ENCODE measurements at regions not wholly inside any gene's neighbourhood (a gene's known extent, or its start where the extent isn't known, plus 50 kb on each side); places are given as distances from the start of the nearest gene placed in this dataset.
"Not testable (repeated sequence)": the region's sequence is repeated elsewhere in the genome, so short reads cannot be mapped to it uniquely, and the experiment has no call there.

DNA sequence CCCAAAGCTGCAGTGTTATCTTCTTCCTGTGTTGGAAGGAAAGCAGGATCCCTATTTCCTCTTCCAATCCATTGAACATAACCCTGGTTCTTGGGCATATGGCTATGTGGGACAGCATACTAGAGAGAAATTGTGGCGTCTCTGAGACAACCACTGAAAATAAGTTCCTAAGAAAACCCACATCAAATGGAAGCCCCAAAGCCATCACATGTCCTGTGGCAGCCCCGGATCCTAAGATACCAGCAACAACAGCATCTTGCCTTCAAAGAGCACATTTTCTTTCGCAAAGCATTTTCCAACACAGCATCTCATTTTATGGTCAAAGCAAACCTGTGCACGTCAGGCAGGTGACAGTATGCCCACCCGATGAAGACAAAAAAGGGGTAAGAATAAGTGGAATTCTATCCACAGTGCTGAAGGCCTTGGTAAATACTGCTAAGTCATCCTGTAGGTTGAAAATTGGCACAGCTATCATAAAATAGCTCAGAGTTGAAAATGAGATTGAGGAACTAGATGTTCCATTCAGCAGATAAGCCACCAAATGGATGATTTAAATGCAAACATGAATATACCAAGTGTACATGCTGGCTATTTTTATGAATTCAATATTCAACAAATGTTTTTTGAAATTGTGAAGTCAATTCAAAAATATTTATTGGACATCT, 232.2 kb downstream of the DLEU7 start:
- H3K27ac ChIP-seq (ENCODE audit: low read depth, low read length): no peak overlapping the region
- no peak overlapping the region for H3K9ac ChIP-seq (ENCODE audit: low read depth in 1 of 3, low read length in 3 of 3)
- H3K36me3 ChIP-seq (ENCODE audit: control insufficient read depth in 3 of 3, insufficient read depth in 3 of 3, low read length in 3 of 3): no peaks in the 10 kb centered on the region
- no peaks in the 10 kb centered on the region for H3K9me3 ChIP-seq (ENCODE audit: control insufficient read depth in 3 of 3, low read length in 3 of 3)
- H3K4me1 ChIP-seq (ENCODE audit: control insufficient read depth in 3 of 3, insufficient read depth in 3 of 3, low read length in 3 of 3): peaks cover 0 to 7% (median 0%) of the 10 kb centered on the region in 3 donors
- no peak overlapping the region for H3K4me3 ChIP-seq (ENCODE audit: low read length in 3 of 3)
- no peaks in the 10 kb centered on the region for H3K27me3 ChIP-seq (ENCODE audit: control insufficient read depth in 3 of 3, insufficient read depth in 3 of 3, low read length in 3 of 3)

GRCh38 chr13:50612717-50613116, 230.8 kb downstream of the DLEU7 start:
- no peaks in the 10 kb centered on the region for H3K36me3 ChIP-seq (ENCODE audit: control insufficient read depth in 3 of 3, insufficient read depth in 3 of 3, low read length in 3 of 3)
- H3K4me3 ChIP-seq (ENCODE audit: low read length in 3 of 3): no peak overlapping the region
- no peak overlapping the region for H3K9ac ChIP-seq (ENCODE audit: low read depth in 1 of 3, low read length in 3 of 3)
- no peak overlapping the region for H3K27ac ChIP-seq (ENCODE audit: low read depth, low read length)
- no peaks in the 10 kb centered on the region for H3K27me3 ChIP-seq (ENCODE audit: control insufficient read depth in 3 of 3, insufficient read depth in 3 of 3, low read length in 3 of 3)
- peaks cover 0 to 7% (median 0%) of the 10 kb centered on the region in 3 donors for H3K4me1 ChIP-seq (ENCODE audit: control insufficient read depth in 3 of 3, insufficient read depth in 3 of 3, low read length in 3 of 3)
- no peaks in the 10 kb centered on the region for H3K9me3 ChIP-seq (ENCODE audit: control insufficient read depth in 3 of 3, low read length in 3 of 3)

GRCh38 chr13:50613356-50613831, 230.1 kb downstream of the DLEU7 start:
- no peaks in the 10 kb centered on the region for H3K9me3 ChIP-seq (ENCODE audit: control insufficient read depth in 3 of 3, low read length in 3 of 3)
- no peaks in the 10 kb centered on the region for H3K36me3 ChIP-seq (ENCODE audit: control insufficient read depth in 3 of 3, insufficient read depth in 3 of 3, low read length in 3 of 3)
- no peak overlapping the region for H3K9ac ChIP-seq (ENCODE audit: low read depth in 1 of 3, low read length in 3 of 3)
- H3K4me1 ChIP-seq (ENCODE audit: control insufficient read depth in 3 of 3, insufficient read depth in 3 of 3, low read length in 3 of 3): peaks cover 0 to 4% (median 0%) of the 10 kb centered on the region in 3 donors
- H3K27ac ChIP-seq (ENCODE audit: low read depth, low read length): no peak overlapping the region
- H3K4me3 ChIP-seq (ENCODE audit: low read length in 3 of 3): no peak overlapping the region
- H3K27me3 ChIP-seq (ENCODE audit: control insufficient read depth in 3 of 3, insufficient read depth in 3 of 3, low read length in 3 of 3): no peaks in the 10 kb centered on the region

GRCh38 chr13:50615234-50615633, 228.3 kb downstream of the DLEU7 start:
- no peak overlapping the region for H3K9ac ChIP-seq (ENCODE audit: low read depth in 1 of 3, low read length in 3 of 3)
- H3K4me1 ChIP-seq (ENCODE audit: control insufficient read depth in 3 of 3, insufficient read depth in 3 of 3, low read length in 3 of 3): no peaks in the 10 kb centered on the region
- H3K27ac ChIP-seq (ENCODE audit: low read depth, low read length): no peak overlapping the region
- no peaks in the 10 kb centered on the region for H3K36me3 ChIP-seq (ENCODE audit: control insufficient read depth in 3 of 3, insufficient read depth in 3 of 3, low read length in 3 of 3)
- no peak overlapping the region for H3K4me3 ChIP-seq (ENCODE audit: low read length in 3 of 3)
- H3K9me3 ChIP-seq (ENCODE audit: control insufficient read depth in 3 of 3, low read length in 3 of 3): no peaks in the 10 kb centered on the region
- no peaks in the 10 kb centered on the region for H3K27me3 ChIP-seq (ENCODE audit: control insufficient read depth in 3 of 3, insufficient read depth in 3 of 3, low read length in 3 of 3)

DNA sequence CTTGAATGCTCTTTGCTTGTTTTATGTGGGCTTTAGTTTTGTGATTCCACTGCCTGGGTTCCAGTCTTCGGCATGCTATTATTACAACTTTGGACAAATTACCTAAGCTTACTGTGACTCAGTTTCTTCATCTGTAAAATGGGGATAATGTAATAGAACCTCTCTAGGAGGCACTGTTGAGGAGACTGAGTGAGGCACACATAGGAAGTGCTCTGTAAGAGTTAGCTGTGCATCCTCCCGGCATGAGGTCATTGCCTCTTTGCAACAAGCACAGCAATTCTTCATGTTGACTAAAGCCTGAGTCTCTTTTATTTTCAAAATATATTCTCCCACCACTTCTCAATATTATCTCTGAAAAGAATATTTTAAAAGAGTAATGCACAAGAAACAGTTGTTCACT, 227.4 kb downstream of the DLEU7 start:
- H3K9ac ChIP-seq (ENCODE audit: low read depth in 1 of 3, low read length in 3 of 3): no peak overlapping the region
- no peak overlapping the region for H3K4me3 ChIP-seq (ENCODE audit: low read length in 3 of 3)
- no peaks in the 10 kb centered on the region for H3K36me3 ChIP-seq (ENCODE audit: control insufficient read depth in 3 of 3, insufficient read depth in 3 of 3, low read length in 3 of 3)
- H3K27me3 ChIP-seq (ENCODE audit: control insufficient read depth in 3 of 3, insufficient read depth in 3 of 3, low read length in 3 of 3): no peaks in the 10 kb centered on the region
- no peaks in the 10 kb centered on the region for H3K9me3 ChIP-seq (ENCODE audit: control insufficient read depth in 3 of 3, low read length in 3 of 3)
- no peak overlapping the region for H3K27ac ChIP-seq (ENCODE audit: low read depth, low read length)
- no peaks in the 10 kb centered on the region for H3K4me1 ChIP-seq (ENCODE audit: control insufficient read depth in 3 of 3, insufficient read depth in 3 of 3, low read length in 3 of 3)

DNA sequence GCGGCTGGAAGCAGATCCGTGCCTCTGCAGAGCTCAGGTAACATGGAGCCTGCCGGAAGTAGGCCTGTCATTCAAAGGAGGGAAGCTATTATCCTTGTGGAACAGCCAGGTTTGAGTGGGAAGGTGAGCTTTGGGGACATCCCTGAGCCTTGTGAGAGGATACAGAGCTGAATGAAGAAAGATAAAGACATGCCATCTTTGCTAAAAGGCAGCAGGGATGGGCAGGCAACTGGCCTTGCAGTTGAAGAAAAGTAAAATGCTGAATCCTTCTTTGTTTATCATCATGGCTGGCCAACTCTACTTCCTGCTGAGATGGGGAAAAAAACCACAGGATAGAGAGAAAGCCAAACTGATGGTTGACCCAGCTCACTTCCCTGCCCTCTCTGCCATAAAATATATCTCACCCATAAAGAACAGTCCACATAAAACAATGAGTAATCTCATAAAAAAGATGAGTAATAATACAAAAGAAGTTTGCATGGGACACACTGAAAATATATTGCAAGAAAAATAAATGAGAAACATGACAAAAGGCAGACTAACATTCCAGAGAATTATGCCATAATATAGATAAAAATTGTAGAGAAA, 226.3 kb downstream of the DLEU7 start:
- no peak overlapping the region for H3K9ac ChIP-seq (ENCODE audit: low read depth in 1 of 3, low read length in 3 of 3)
- no peak overlapping the region for H3K27ac ChIP-seq (ENCODE audit: low read depth, low read length)
- no peaks in the 10 kb centered on the region for H3K27me3 ChIP-seq (ENCODE audit: control insufficient read depth in 3 of 3, insufficient read depth in 3 of 3, low read length in 3 of 3)
- H3K9me3 ChIP-seq (ENCODE audit: control insufficient read depth in 3 of 3, low read length in 3 of 3): no peaks in the 10 kb centered on the region
- no peak overlapping the region for H3K4me3 ChIP-seq (ENCODE audit: low read length in 3 of 3)
- no peaks in the 10 kb centered on the region for H3K4me1 ChIP-seq (ENCODE audit: control insufficient read depth in 3 of 3, insufficient read depth in 3 of 3, low read length in 3 of 3)
- no peaks in the 10 kb centered on the region for H3K36me3 ChIP-seq (ENCODE audit: control insufficient read depth in 3 of 3, insufficient read depth in 3 of 3, low read length in 3 of 3)

GRCh38 chr13:50618206-50618605, 225.3 kb downstream of the DLEU7 start:
- Histone ChIP-seq H3K4me3 (ENCODE audit: low read length in 3 of 3) (no peak overlapping the region), H3K36me3 (ENCODE audit: control insufficient read depth in 3 of 3, insufficient read depth in 3 of 3, low read length in 3 of 3) (no peaks in the 10 kb centered on the region), H3K9me3 (ENCODE audit: control insufficient read depth in 3 of 3, low read length in 3 of 3) (no peaks in the 10 kb centered on the region), H3K27ac (ENCODE audit: low read depth, low read length) (no peak overlapping the region), H3K4me1 (ENCODE audit: control insufficient read depth in 3 of 3, insufficient read depth in 3 of 3, low read length in 3 of 3) (no peaks in the 10 kb centered on the region), H3K9ac (ENCODE audit: low read depth in 1 of 3, low read length in 3 of 3) (no peak overlapping the region), H3K27me3 (ENCODE audit: control insufficient read depth in 3 of 3, insufficient read depth in 3 of 3, low read length in 3 of 3) (no peaks in the 10 kb centered on the region)

DNA sequence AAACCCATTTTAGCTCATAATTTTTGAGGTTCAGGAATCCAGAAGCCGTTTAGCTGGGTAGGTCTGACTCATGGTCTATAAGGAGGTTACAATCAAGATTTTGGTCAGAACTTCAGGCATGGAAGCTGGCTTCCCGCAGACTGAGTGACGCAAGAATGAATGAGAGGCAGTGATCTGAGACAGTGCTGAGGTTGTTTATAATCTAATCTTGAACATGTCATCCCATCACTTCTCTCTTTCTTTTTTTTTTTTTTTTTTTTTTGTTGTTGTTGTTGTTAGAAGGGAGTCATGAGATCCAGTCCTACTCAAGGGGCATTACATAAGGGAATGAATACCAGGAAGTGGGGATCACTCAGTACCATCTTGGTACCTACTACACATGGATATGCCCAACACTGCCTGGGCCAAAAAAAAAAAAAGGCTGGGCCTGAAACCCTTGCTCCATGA, 217.4 kb downstream of the DLEU7 start:
- Histone ChIP-seq H3K27ac (ENCODE audit: low read depth, low read length) (no peak overlapping the region), H3K4me1 (ENCODE audit: control insufficient read depth in 3 of 3, insufficient read depth in 3 of 3, low read length in 3 of 3) (no peaks in the 10 kb centered on the region), H3K9ac (ENCODE audit: low read depth in 1 of 3, low read length in 3 of 3) (no peak overlapping the region), H3K27me3 (ENCODE audit: control insufficient read depth in 3 of 3, insufficient read depth in 3 of 3, low read length in 3 of 3) (no peaks in the 10 kb centered on the region), H3K4me3 (ENCODE audit: low read length in 3 of 3) (no peak overlapping the region), H3K9me3 (ENCODE audit: control insufficient read depth in 3 of 3, low read length in 3 of 3) (no peaks in the 10 kb centered on the region), H3K36me3 (ENCODE audit: control insufficient read depth in 3 of 3, insufficient read depth in 3 of 3, low read length in 3 of 3) (no peaks in the 10 kb centered on the region)

- Histone ChIP-seq H3K36me3 (ENCODE audit: control insufficient read depth in 3 of 3, insufficient read depth in 3 of 3, low read length in 3 of 3) (no peaks in the 10 kb centered on the region), H3K27ac (ENCODE audit: low read depth, low read length) (no peak overlapping the region), H3K9me3 (ENCODE audit: control insufficient read depth in 3 of 3, low read length in 3 of 3) (no peaks in the 10 kb centered on the region), H3K4me1 (ENCODE audit: control insufficient read depth in 3 of 3, insufficient read depth in 3 of 3, low read length in 3 of 3) (no peaks in the 10 kb centered on the region), H3K9ac (ENCODE audit: low read depth in 1 of 3, low read length in 3 of 3) (no peak overlapping the region), H3K4me3 (ENCODE audit: low read length in 3 of 3) (no peak overlapping the region), H3K27me3 (ENCODE audit: control insufficient read depth in 3 of 3, insufficient read depth in 3 of 3, low read length in 3 of 3) (no peaks in the 10 kb centered on the region)
These were observed 216.4 kb downstream of the DLEU7 start for GRCh38 chr13:50627111-50627510.

DNA sequence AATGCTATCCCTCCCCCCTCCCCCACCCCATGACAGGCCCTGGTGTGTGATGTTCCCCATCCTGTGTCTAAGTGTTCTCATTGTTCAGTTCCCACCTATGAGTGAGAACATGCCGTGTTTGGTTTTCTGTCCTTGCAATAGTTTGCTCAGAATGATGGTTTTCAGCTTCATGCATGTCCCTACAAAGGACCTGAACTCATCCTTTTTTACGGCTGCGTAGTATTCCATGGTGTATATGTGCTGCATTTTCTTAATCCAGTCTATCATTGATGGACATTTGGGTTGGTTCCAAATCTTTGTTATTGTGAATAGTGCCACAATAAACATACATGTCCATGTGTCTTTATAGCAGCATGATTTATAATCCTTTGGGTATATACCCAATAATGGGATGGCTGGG, 215.0 kb downstream of the DLEU7 start:
- H3K27ac ChIP-seq (ENCODE audit: low read depth, low read length); H3K27me3 ChIP-seq (ENCODE audit: control insufficient read depth in 3 of 3, insufficient read depth in 3 of 3, low read length in 3 of 3); H3K4me1 ChIP-seq (ENCODE audit: control insufficient read depth in 3 of 3, insufficient read depth in 3 of 3, low read length in 3 of 3); H3K9me3 ChIP-seq (ENCODE audit: control insufficient read depth in 3 of 3, low read length in 3 of 3); H3K36me3 ChIP-seq (ENCODE audit: control insufficient read depth in 3 of 3, insufficient read depth in 3 of 3, low read length in 3 of 3); H3K4me3 ChIP-seq (ENCODE audit: low read length in 3 of 3); H3K9ac ChIP-seq (ENCODE audit: low read depth in 1 of 3, low read length in 3 of 3): not testable (repeated sequence)
